RWPE2 (cell line): ENCODE measurements at regions not wholly inside any gene's neighbourhood (a gene's known extent, or its start where the extent isn't known, plus 50 kb on each side); places are given as distances from the start of the nearest gene placed in this dataset.
"Not testable (repeated sequence)": the region's sequence is repeated elsewhere in the genome, so short reads cannot be mapped to it uniquely, and the experiment has no call there.

Experiments
- ATAC-seq: fragments of 200-7000 bp; cut with Tn5 transposase; 3 replicates; pipeline ENCODE4 v1.9.1; 2021; ENCODE audit warnings: low read depth
- DNase-seq: peaks from one replicate; pipeline ENCODE4 v3.0.0-alpha.2; 2020; ENCODE audit warnings: low spot score
- H3K27ac ChIP-seq: fragments of 450-650 bp; 2 replicates; pipeline ENCODE4 v1.5.1; 2017; ENCODE audit warnings: mild to moderate bottlenecking; ENCODE audit not compliant: poor library complexity, severe bottlenecking
- H3K27me3 ChIP-seq: fragments of 250-450 bp; sonication (Bioruptor Pico); 2 replicates; pipeline ENCODE4 v1.5.1; 2021; ENCODE audit warnings: mild to moderate bottlenecking, moderate library complexity; ENCODE audit not compliant: insufficient read depth, poor library complexity, severe bottlenecking
- H3K36me3 ChIP-seq: fragments of 250-450 bp; sonication (Bioruptor Pico); 2 replicates; pipeline ENCODE4 v1.5.1; 2020; ENCODE audit warnings: low read depth, mild to moderate bottlenecking, moderate library complexity
- H3K4me1 ChIP-seq: fragments of 250-450 bp; sonication (Bioruptor Pico); 2 replicates; pipeline ENCODE4 v1.5.1; 2021; ENCODE audit warnings: mild to moderate bottlenecking, moderate library complexity; ENCODE audit not compliant: insufficient read depth, poor library complexity, severe bottlenecking
- H3K4me3 ChIP-seq: fragments of 250-450 bp; sonication (Bioruptor Pico); 2 replicates; pipeline ENCODE4 v1.5.1; 2021; ENCODE audit warnings: mild to moderate bottlenecking, moderate library complexity; ENCODE audit not compliant: severe bottlenecking
- H3K9me3 ChIP-seq: fragments of 250-450 bp; sonication (Bioruptor Pico); 2 replicates; pipeline ENCODE4 v1.5.1; 2021; ENCODE audit warnings: mild to moderate bottlenecking, moderate library complexity; ENCODE audit not compliant: severe bottlenecking
- CTCF ChIP-seq: fragments of 450-650 bp; IDR thresholded peaks from one replicate; pipeline ENCODE4 v1.5.1; 2017; ENCODE audit warnings: mild to moderate bottlenecking, moderate library complexity; ENCODE audit not compliant: poor library complexity, severe bottlenecking

GRCh38 chr15:23869396-23869795, 182.3 kb upstream of the NDN start:
- no peak for TF ChIP-seq CTCF
- peaks cover 15% of the 10 kb centered on the region for H3K27me3 ChIP-seq
- no peak overlapping the region for H3K27ac ChIP-seq
- peak; percentile 96 for ATAC-seq
- H3K4me1 ChIP-seq, result peaks cover under 1% of the 10 kb centered on the region
- DNase-seq, result peak; percentile 69
- H3K36me3 ChIP-seq, result no peaks in the 10 kb centered on the region
- no peaks in the 10 kb centered on the region for H3K9me3 ChIP-seq
- H3K4me3 ChIP-seq, result peak overlapping the region; percentile 10

GRCh38 chr15:23873613-23874012, 186.5 kb upstream of the NDN start:
- H3K4me1 ChIP-seq, H3K36me3 ChIP-seq, H3K9me3 ChIP-seq, H3K4me3 ChIP-seq, H3K27ac ChIP-seq, ATAC-seq, DNase-seq, H3K27me3 ChIP-seq: not testable (repeated sequence)

GRCh38 chr15:23877502-23878412, 190.7 kb upstream of the NDN start:
- TF ChIP-seq CTCF, result peak; percentile 89
- peaks cover 10% of the 10 kb centered on the region for H3K27me3 ChIP-seq
- H3K27ac ChIP-seq, result no peak overlapping the region
- H3K4me3 ChIP-seq, result no peak overlapping the region
- ATAC-seq, result peak; percentile 95
- no peaks in the 10 kb centered on the region for H3K36me3 ChIP-seq
- H3K9me3 ChIP-seq, result peaks cover 6% of the 10 kb centered on the region
- H3K4me1 ChIP-seq, result no peaks in the 10 kb centered on the region
- no peak for DNase-seq

GRCh38 chr15:23881291-23881690, 194.2 kb upstream of the NDN start:
- Histone ChIP-seq H3K4me1 (no peaks in the 10 kb centered on the region), H3K27me3 (peaks cover 14% of the 10 kb centered on the region), H3K9me3 (peaks cover 9% of the 10 kb centered on the region), H3K36me3 (no peaks in the 10 kb centered on the region), H3K27ac (no peak overlapping the region), H3K4me3 (no peak overlapping the region)
- no peak for TF ChIP-seq CTCF
- ATAC-seq (no peak), DNase-seq (no peak)

GRCh38 chr15:23890218-23890617, 203.1 kb upstream of the NDN start:
- Histone ChIP-seq H3K4me1 (no peaks in the 10 kb centered on the region), H3K9me3 (peaks cover 2% of the 10 kb centered on the region), H3K27ac (no peak overlapping the region), H3K27me3 (peaks cover 7% of the 10 kb centered on the region), H3K4me3 (no peak overlapping the region), H3K36me3 (no peaks in the 10 kb centered on the region)
- no peak for ATAC-seq
- no peak for TF ChIP-seq CTCF
- no peak for DNase-seq
